Osteoblast (primary cell): ENCODE measurements at regions not wholly inside any gene's neighbourhood (a gene's known extent, or its start where the extent isn't known, plus 50 kb on each side); places are given as distances from the start of the nearest gene placed in this dataset.

ENCODE experiments used
- DNase-seq: peaks from one replicate; pipeline ENCODE4 v3.0.0; 2011; ENCODE audit warnings: low spot score, mixed read lengths; ENCODE audit not compliant: insufficient read length; ENCODE audit errors: missing footprints
- H2AFZ ChIP-seq: 2 replicates; pipeline ENCODE4 v1.6.0; 2011; ENCODE audit warnings: mild to moderate bottlenecking, low read length
- H3K27ac ChIP-seq: 2 replicates; pipeline ENCODE4 v1.5.1; 2011; ENCODE audit warnings: mild to moderate bottlenecking, low read depth, low read length, moderate library complexity
- H3K27me3 ChIP-seq: 2 replicates; pipeline ENCODE4 v1.6.0; 2012; ENCODE audit warnings: mild to moderate bottlenecking, control low read depth, inconsistent platforms, low read length, moderate library complexity; ENCODE audit not compliant: insufficient read depth
- H3K36me3 ChIP-seq: 2 replicates; pipeline ENCODE4 v1.5.1; 2011; ENCODE audit warnings: mild to moderate bottlenecking, low read length, control low read depth, moderate library complexity; ENCODE audit not compliant: insufficient read depth
- H3K4me1 ChIP-seq: 2 replicates; pipeline ENCODE4 v1.5.1; 2011; ENCODE audit warnings: mild to moderate bottlenecking, low read length, control low read depth, moderate library complexity; ENCODE audit not compliant: insufficient read depth
- H3K4me2 ChIP-seq: 2 replicates; pipeline ENCODE4 v1.6.0; 2011; ENCODE audit warnings: mild to moderate bottlenecking, low read length; ENCODE audit not compliant: insufficient read depth
- H3K4me3 ChIP-seq: fragments of 200-600 bp; sonication (generic); 3 replicates; pipeline ENCODE4 v1.5.1; 2012; ENCODE audit warnings: mild to moderate bottlenecking, low read length, inconsistent platforms; ENCODE audit not compliant: insufficient read depth
- H3K79me2 ChIP-seq: 2 replicates; pipeline ENCODE4 v1.6.0; 2012; ENCODE audit warnings: mild to moderate bottlenecking, low read length, control low read depth, inconsistent platforms; ENCODE audit not compliant: insufficient read depth
- H3K9me3 ChIP-seq: 2 replicates; pipeline ENCODE4 v1.5.1; 2011; ENCODE audit warnings: low read depth, low read length, control low read depth
- H4K20me1 ChIP-seq: 2 replicates; pipeline ENCODE4 v1.6.0; 2012; ENCODE audit warnings: mild to moderate bottlenecking, low read length, control low read depth; ENCODE audit not compliant: insufficient read depth
- TF ChIP-seq, protein P1 (sequence below): IDR thresholded peaks from 2 replicates; pipeline ENCODE4 v1.5.1; 2011; ENCODE audit warnings: mild to moderate bottlenecking, low read depth, low read length, moderate library complexity; ENCODE audit errors: extremely low read depth

DNA sequence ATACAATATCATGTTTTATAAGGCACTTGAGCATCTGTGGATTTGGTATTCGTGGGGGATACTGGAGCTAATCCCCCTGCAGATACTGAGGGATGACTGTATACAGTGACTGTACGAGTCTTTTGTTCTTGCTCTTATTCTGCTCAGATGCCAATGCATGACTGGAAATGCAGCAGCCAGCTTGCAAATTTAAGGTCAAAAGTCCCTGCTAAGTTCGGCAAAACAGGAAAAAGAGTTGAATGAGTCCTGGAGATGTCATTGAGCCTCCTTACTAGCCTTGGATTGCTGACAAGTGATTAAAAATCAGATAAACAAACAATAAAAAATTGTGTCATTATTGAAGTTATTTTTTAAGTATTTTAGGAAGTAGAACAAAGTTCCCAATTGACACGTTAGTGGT is 599.3 kb upstream of the IMPG1 start:
- Histone ChIP-seq H3K27me3 (no peaks in the 10 kb centered on the region), H2AFZ (no peak overlapping the region)

DNA sequence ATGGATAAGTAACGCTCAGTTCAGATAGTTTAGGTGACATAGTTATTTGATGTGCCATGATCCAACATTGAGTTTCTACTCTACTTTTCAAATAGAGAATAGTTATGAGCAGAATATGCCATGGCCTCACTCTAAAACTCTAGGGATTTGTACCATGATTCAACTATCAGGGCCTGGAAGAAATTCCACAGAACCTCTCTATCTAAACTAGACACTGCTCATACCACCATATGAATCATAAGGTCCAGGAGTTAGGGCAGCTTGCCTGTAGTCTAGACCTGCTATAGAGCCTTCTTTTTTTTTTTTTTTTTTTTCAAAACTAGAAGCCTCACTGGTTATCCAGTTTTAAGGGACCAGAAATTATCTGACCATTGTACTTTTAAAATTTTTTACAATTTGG is 571.8 kb upstream of the IMPG1 start:
- Histone ChIP-seq H3K36me3 (no peaks in the 10 kb centered on the region), H3K4me1 (no peaks in the 10 kb centered on the region), H2AFZ (no peak overlapping the region), H3K4me2 (no peak overlapping the region), H3K27me3 (no peaks in the 10 kb centered on the region), H3K79me2 (no peaks in the 10 kb centered on the region), H3K27ac (no peak overlapping the region), H3K9me3 (no peaks in the 10 kb centered on the region), H4K20me1 (no peaks in the 10 kb centered on the region), H3K4me3 (no peak overlapping the region)
- TF ChIP-seq, protein P1, sequence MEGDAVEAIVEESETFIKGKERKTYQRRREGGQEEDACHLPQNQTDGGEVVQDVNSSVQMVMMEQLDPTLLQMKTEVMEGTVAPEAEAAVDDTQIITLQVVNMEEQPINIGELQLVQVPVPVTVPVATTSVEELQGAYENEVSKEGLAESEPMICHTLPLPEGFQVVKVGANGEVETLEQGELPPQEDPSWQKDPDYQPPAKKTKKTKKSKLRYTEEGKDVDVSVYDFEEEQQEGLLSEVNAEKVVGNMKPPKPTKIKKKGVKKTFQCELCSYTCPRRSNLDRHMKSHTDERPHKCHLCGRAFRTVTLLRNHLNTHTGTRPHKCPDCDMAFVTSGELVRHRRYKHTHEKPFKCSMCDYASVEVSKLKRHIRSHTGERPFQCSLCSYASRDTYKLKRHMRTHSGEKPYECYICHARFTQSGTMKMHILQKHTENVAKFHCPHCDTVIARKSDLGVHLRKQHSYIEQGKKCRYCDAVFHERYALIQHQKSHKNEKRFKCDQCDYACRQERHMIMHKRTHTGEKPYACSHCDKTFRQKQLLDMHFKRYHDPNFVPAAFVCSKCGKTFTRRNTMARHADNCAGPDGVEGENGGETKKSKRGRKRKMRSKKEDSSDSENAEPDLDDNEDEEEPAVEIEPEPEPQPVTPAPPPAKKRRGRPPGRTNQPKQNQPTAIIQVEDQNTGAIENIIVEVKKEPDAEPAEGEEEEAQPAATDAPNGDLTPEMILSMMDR, result no peak
- no peak for DNase-seq

More for the DNA sequence above, 599.3 kb upstream of the IMPG1 start:
- no peak for DNase-seq
- TF ChIP-seq, protein P1, result no peak
- H3K9me3 ChIP-seq, result no peaks in the 10 kb centered on the region
- no peak overlapping the region for H3K4me3 ChIP-seq
- H3K79me2 ChIP-seq, result no peaks in the 10 kb centered on the region
- no peak overlapping the region for H3K27ac ChIP-seq
- no peaks in the 10 kb centered on the region for H3K36me3 ChIP-seq
- H3K4me2 ChIP-seq, result no peak overlapping the region
- no peaks in the 10 kb centered on the region for H4K20me1 ChIP-seq
- H3K4me1 ChIP-seq, result no peaks in the 10 kb centered on the region

DNA sequence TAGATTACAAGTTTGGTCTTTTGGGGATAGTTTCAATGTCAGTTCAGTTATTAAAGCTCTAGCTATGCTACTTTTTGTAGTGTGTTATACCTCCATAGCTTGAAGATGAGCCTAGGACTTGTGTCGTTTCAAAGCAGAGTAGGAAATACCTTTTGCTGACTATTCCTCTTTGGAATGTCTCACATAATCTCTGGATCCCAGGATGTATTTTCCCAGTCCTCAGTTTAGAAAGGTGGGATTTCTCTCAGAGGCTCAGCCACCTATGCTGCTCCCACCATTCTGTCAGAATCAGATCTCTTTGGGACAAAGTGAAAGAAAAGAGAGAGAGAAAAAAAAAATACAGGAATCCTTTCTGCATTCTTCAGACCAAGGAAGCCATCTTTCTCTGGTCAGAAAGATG is 567.5 kb upstream of the IMPG1 start:
- H3K4me3 ChIP-seq, result no peak overlapping the region
- no peaks in the 10 kb centered on the region for H3K9me3 ChIP-seq
- no peaks in the 10 kb centered on the region for H4K20me1 ChIP-seq
- TF ChIP-seq, protein P1, result no peak
- no peak overlapping the region for H3K27ac ChIP-seq
- H3K27me3 ChIP-seq, result no peaks in the 10 kb centered on the region
- DNase-seq, result no peak
- H3K4me1 ChIP-seq, result no peaks in the 10 kb centered on the region
- H3K79me2 ChIP-seq, result no peaks in the 10 kb centered on the region
- H3K4me2 ChIP-seq, result no peak overlapping the region
- no peak overlapping the region for H2AFZ ChIP-seq
- no peaks in the 10 kb centered on the region for H3K36me3 ChIP-seq

DNA sequence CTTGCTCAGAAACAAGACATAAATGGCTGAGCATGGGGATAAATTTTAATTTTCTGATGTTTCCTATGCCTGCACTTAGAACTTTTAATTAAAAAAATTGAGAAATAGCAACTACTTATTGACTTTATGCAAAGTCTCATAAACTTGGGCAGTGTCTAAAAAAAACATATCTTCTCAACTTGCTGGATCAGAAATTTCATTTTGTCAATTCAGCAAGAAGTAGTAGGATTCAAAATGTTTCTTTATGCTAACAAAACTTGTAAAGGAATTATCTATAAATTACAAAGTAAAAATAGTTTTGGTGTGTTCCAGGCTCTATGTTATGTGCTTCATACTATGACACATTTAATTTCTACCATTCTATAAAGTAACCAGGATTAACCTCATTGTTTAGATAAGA is 562.2 kb upstream of the IMPG1 start:
- TF ChIP-seq, protein P1, result no peak
- no peaks in the 10 kb centered on the region for H3K27me3 ChIP-seq
- no peaks in the 10 kb centered on the region for H3K4me1 ChIP-seq
- H3K4me2 ChIP-seq, result no peak overlapping the region
- H3K9me3 ChIP-seq, result peaks cover 2% of the 10 kb centered on the region
- no peak overlapping the region for H3K4me3 ChIP-seq
- H3K27ac ChIP-seq, result no peak overlapping the region
- H2AFZ ChIP-seq, result no peak overlapping the region
- H4K20me1 ChIP-seq, result no peaks in the 10 kb centered on the region
- H3K79me2 ChIP-seq, result no peaks in the 10 kb centered on the region
- H3K36me3 ChIP-seq, result no peaks in the 10 kb centered on the region
- DNase-seq, result no peak
